BE2C (cell line): ENCODE measurements at regions not wholly inside any gene's neighbourhood (a gene's known extent, or its start where the extent isn't known, plus 50 kb on each side); places are given as distances from the start of the nearest gene placed in this dataset.

ENCODE experiments used
- DNase-seq: peaks from one replicate; pipeline ENCODE4 v3.0.0-alpha.2; 2020
- H3K27me3 ChIP-seq: fragments of 250-450 bp; sonication (Bioruptor Pico); 2 replicates; pipeline ENCODE4 v1.5.1; 2020; ENCODE audit warnings: mild to moderate bottlenecking
- H3K36me3 ChIP-seq: fragments of 250-450 bp; sonication (Bioruptor Pico); 2 replicates; pipeline ENCODE4 v1.5.1; 2020; ENCODE audit warnings: mild to moderate bottlenecking
- H3K4me1 ChIP-seq: fragments of 250-450 bp; sonication (Bioruptor Pico); 2 replicates; pipeline ENCODE4 v1.5.1; 2020
- H3K4me3 ChIP-seq: 2 replicates; pipeline ENCODE4 v1.5.1; 2011; ENCODE audit warnings: low read depth, low read length
- H3K9me3 ChIP-seq: fragments of 250-450 bp; sonication (Bioruptor Pico); 2 replicates; pipeline ENCODE4 v1.5.1; 2020
- TF ChIP-seq, protein P1 (sequence below): IDR thresholded peaks from 2 replicates; pipeline ENCODE4 v1.5.1; 2012; ENCODE audit warnings: mild to moderate bottlenecking, low read depth, low read length

DNA sequence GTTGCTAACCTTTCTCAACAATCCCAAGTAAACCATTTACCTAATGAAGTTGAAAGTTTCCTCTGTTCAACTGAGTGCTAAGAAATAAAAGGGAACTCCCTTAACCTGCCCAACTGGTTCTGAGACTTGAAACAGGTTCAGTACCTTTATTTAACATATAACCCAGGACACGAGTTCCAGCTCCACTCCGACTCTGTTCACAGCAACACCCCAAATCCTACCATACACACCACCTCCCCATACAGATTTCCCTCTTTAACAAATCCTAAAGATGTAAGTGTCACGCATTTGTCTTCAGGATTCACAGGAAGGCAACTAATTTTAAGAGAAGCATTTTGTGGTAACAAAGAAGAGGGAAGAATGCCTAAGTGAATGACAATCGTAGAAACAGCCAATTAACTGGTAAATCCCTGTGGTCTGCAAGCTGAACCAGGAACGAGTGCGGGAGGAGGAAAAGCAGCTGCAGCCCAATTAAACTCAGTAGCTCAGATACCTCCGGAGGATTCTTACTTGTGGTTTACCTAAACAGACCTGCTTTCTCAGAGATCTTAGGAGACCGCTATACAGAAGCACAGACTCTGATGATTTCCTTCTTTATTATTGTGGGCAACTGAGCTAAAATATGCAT is 134.5 kb upstream of the MAGI3 start:
- Histone ChIP-seq H3K36me3 (no peaks in the 10 kb centered on the region), H3K4me3 (no peak overlapping the region), H3K4me1 (no peaks in the 10 kb centered on the region), H3K27me3 (no peaks in the 10 kb centered on the region), H3K9me3 (no peaks in the 10 kb centered on the region)
- DNase-seq = no peak
- TF ChIP-seq, protein P1, sequence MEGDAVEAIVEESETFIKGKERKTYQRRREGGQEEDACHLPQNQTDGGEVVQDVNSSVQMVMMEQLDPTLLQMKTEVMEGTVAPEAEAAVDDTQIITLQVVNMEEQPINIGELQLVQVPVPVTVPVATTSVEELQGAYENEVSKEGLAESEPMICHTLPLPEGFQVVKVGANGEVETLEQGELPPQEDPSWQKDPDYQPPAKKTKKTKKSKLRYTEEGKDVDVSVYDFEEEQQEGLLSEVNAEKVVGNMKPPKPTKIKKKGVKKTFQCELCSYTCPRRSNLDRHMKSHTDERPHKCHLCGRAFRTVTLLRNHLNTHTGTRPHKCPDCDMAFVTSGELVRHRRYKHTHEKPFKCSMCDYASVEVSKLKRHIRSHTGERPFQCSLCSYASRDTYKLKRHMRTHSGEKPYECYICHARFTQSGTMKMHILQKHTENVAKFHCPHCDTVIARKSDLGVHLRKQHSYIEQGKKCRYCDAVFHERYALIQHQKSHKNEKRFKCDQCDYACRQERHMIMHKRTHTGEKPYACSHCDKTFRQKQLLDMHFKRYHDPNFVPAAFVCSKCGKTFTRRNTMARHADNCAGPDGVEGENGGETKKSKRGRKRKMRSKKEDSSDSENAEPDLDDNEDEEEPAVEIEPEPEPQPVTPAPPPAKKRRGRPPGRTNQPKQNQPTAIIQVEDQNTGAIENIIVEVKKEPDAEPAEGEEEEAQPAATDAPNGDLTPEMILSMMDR = no peak

- H3K4me1 ChIP-seq = no peaks in the 10 kb centered on the region
- no peak overlapping the region for H3K4me3 ChIP-seq
- DNase-seq = no peak
- no peaks in the 10 kb centered on the region for H3K36me3 ChIP-seq
- TF ChIP-seq, protein P1 = no peak
- no peaks in the 10 kb centered on the region for H3K27me3 ChIP-seq
- H3K9me3 ChIP-seq = no peaks in the 10 kb centered on the region
These were observed 134.0 kb upstream of the MAGI3 start for GRCh38 chr1:113256348-113256729.

- DNase-seq = no peak
- no peaks in the 10 kb centered on the region for H3K9me3 ChIP-seq
- no peaks in the 10 kb centered on the region for H3K27me3 ChIP-seq
- H3K36me3 ChIP-seq = no peaks in the 10 kb centered on the region
- no peaks in the 10 kb centered on the region for H3K4me1 ChIP-seq
- no peak overlapping the region for H3K4me3 ChIP-seq
- TF ChIP-seq, protein P1 = no peak
These were observed 130.3 kb upstream of the MAGI3 start for GRCh38 chr1:113259988-113260387.

DNA sequence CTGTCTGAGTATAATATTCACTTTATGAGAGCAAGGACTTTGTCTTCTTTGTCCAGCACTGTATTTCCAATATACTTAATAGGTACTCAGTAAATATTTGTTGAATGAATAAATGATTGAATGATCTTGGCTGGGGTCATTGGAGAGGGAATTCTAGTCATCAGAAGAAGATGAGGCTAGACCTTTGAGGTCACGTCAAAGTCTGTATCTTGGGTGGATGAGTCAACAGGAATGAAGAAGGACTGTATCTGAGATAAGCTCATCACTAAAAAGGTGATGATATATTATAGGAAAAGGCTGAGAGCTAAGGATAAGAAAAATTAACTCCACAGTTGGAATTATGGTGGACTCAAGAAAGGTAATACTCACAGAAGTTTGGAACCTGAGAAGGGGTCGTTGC is 125.1 kb upstream of the MAGI3 start:
- no peak overlapping the region for H3K4me3 ChIP-seq
- H3K36me3 ChIP-seq = no peaks in the 10 kb centered on the region
- DNase-seq = no peak
- H3K27me3 ChIP-seq = no peaks in the 10 kb centered on the region
- no peaks in the 10 kb centered on the region for H3K4me1 ChIP-seq
- TF ChIP-seq, protein P1 = no peak
- H3K9me3 ChIP-seq = no peaks in the 10 kb centered on the region

GRCh38 chr1:113266788-113267187 is 123.5 kb upstream of the MAGI3 start:
- Histone ChIP-seq H3K9me3 (no peaks in the 10 kb centered on the region), H3K36me3 (no peaks in the 10 kb centered on the region), H3K4me3 (no peak overlapping the region), H3K27me3 (no peaks in the 10 kb centered on the region), H3K4me1 (no peaks in the 10 kb centered on the region)
- TF ChIP-seq, protein P1 = no peak
- no peak for DNase-seq

DNA sequence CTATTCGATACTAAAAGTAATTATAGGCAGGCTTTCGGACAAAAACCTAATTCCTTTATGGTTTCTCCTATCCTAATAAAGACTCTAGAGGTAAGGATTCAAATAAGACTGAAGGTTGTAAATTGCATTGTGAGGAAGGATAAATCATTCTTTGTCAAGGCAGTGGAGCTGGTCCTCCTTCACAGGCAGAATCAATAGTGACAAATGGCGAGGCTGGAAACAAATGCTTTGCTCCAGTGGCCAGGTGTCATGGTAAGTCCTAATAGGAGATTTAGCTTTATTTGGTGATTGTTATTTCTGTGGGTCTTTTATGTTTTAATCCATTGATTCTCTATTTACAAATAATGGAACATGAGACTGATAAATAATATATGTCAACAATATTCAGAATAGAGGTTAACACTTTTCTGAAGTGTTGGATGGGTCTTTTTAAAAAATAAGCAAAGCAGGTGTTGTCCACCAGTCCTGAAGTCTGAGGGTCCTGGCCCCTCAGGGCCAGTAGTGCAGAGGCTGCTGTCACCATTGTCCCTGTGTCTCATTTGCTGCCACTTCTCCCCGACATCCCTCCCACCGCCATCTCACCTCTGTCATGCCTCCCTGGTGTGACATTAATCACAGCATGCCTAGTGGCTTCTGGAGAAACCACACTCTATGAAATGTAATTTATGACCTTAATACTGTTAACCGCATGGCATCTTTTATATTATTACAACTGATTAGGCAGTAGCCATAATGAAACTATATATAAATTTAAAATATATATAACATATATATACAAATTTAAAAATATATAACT is 120.9 kb upstream of the MAGI3 start:
- Histone ChIP-seq H3K36me3 (no peaks in the 10 kb centered on the region), H3K27me3 (no peaks in the 10 kb centered on the region), H3K4me1 (no peaks in the 10 kb centered on the region), H3K9me3 (no peaks in the 10 kb centered on the region), H3K4me3 (no peak overlapping the region)
- TF ChIP-seq, protein P1 = 0 out of 2 replicates have a peak, but pooled peaks have one; percentile 17
- no peak for DNase-seq
